ENCODE measurements at regions not wholly inside any gene's neighbourhood (a gene's known extent, or its start where the extent isn't known, plus 50 kb on each side); places are given as distances from the start of the nearest gene placed in this dataset.

DNA sequence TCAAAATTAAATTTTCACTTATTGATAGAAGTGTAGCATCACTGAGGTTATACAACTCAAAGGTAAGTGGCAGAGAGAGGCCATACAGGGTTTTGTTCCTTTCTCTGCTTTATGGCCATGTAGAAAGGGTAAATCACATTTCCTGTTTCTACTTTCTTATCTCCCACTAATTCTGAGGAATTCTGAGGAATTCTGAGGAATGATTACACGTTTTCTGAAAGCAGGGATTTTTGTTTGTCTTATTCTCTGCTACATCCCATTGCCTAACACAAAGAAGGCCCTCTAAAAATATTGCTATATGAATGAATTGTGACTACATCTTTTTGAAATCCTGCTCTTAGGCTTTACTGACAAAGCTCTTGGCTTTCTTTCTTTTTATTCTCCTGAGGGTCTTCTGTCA lies 516.9 kb upstream of the ZNF608 start:
- no peak for DNase-seq

DNA sequence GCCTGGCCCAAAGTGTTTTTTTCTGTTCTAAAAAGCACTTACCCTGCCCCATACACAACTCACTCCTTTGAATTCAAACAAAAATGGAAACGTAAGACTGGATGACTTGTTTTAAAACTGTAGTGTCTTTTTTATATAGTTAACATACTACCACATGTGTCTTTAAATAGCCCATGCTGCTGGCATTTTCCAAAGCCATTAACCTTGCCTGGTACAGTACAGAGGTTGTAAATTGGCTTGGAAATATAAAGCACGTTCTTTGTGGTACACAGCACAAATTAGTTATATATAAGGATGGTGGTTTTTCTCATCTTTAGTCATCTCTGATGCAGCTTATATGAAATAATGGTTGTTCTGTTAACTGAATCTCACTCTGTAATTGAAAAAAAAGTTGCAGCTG lies 519.7 kb upstream of the ZNF608 start:
- no peak for DNase-seq

DNA sequence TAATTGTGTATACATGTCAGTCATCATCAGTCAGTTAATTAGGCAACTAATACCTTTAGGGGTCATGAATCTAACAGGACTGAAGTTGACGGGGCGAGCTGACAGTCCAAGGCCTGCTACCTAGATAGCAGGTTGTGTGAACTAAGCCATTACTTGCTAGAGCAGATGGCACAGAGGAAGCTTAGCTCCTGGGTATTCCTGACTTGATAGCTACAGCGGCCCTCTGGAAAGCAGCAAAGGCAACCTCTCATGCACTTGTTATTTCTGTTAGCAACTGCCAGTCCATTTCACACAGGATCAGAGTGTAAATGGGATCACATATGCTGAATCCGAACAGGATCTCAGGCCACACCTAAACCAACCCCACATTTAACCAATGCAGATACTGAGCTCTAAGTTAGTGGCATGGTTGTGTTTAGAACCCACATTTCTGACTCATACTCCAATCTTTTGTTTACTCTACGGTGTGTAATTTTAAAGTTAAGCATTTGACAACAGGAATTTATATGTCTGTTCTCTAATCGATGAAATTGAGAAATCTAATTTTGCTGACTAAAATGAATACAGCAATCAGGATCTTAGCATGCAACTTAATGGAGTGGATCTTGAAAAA lies 521.3 kb upstream of the ZNF608 start:
- no peak for DNase-seq

DNA sequence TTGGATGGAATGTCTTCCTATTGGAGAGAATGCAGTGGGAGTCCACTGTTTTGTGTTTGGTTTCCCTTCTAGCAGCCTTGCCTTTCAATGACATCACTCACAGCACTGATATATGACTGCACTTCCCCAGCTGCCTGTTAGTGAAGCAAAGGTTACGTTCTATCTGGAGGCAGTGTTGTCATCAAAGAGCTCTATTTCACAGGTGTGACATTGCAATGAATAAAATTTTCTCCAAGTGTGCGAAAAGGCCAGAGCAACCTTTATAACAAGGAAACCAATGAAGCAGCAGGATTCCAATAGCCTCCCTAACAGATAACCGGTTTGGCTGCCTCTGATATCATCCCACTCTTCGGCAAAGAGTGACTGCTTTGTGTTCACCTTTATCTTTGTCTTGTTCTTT lies 523.5 kb upstream of the ZNF608 start:
- DNase-seq = no peak

DNA sequence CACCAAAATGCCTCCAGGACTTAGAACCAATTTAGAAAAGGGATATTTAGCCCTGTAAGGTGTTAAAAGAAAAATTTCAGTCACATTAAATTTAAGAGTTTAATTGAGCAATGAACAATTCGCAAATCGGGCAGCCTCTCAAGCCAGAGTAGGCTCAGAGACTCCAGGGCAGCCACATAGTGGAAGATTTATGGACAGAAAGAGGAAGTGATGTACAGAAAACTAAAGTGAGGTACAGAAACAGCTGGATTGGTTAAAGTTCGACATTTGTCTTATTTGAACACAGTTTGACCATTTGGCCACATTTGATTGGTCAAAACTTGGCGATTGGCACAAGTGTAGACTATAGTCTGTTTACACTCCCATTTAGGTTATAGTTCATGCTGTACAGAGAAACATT lies 525.9 kb upstream of the ZNF608 start:
- no peak for DNase-seq

DNA sequence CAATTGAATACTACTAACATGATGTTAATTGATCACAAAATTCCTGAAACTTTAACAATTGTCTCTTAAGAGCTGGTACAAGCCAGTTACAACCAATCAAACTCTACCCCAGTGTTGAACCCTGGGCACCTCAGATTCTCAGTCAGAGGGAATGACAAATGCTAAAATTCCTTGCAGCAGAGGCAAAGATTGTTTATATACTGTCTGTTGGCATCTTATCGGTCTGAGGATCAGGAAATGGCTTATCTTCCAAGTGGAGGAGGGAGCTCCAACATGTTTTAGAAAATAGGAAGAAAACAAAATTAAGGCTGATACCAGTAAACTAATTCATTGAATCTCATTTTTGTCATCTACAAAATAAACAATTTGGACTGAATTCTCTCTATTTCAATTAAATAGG lies 527.8 kb upstream of the ZNF608 start:
- DNase-seq = no peak

DNA sequence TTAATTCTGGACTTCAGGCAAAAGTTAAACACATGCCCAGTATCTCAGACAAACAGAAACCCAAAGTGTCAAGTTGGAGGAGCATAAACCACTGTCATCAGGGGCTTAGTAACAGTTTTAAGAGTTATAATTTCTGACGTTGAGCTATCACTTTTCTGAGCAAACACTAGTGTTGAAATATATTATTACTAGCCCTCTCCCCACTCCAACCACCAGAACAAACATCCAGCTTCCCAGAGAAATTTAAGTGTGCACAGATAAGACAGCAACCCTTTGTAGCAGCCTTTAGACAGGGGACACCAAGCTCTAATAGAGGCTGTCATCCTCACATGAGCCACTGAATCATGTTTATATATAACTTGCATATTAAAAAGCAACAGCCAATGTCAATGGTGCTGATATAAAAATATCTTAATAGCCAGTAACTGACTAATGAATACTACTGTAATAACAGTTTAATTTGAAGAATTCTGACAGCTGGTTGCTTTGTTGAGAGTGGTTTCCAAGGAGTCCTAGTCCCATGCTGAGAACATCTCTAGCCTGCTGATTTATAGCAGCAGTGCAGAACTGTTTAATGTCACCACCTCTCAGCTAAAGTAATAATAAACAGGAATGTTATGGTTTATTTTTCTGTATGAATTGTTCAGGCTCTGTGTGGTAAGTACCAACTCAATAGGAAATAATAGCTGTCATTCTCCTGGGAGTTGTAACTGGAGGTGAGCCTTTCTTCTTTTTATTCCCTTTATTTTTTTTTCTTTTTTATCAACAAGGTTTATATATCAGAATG lies 528.7 kb upstream of the ZNF608 start:
- DNase-seq = no peak

DNA sequence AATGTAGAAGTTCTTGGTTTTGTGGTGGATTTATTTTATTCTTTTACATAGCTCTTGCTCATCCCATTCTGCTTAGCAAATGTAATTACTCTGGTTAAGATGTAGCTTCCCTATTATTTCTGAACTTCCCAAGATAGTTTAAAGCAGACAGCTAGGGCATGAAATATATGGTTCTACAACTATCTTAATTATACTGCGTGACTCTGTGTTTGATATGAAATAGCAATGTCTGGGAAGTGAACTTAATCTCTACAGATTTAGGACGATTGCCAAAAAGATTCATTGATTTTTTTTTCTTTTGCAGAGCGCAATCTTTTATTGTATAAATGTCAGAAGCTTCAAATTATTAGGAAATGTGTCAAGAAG lies 529.3 kb upstream of the ZNF608 start:
- no peak for DNase-seq

DNA sequence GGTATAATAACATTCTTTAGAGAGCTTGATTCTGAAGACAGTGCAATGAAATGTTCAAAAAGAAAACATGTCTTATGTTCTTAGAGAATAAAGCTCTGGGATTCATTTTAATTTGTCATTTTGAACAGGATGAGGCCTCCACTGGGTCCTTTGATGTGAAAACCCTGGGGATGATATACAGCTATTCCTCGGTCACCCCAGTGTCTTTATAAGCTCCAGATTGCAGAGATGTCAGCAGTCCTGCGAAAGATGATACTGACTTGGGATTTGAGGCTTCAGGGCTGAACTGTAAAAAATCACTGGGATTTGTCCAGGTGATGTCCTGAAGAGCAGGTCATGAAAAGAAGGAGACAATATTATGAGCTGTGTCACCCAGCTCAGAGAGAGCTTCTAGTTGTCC lies 529.7 kb upstream of the ZNF608 start:
- DNase-seq = no peak

DNA sequence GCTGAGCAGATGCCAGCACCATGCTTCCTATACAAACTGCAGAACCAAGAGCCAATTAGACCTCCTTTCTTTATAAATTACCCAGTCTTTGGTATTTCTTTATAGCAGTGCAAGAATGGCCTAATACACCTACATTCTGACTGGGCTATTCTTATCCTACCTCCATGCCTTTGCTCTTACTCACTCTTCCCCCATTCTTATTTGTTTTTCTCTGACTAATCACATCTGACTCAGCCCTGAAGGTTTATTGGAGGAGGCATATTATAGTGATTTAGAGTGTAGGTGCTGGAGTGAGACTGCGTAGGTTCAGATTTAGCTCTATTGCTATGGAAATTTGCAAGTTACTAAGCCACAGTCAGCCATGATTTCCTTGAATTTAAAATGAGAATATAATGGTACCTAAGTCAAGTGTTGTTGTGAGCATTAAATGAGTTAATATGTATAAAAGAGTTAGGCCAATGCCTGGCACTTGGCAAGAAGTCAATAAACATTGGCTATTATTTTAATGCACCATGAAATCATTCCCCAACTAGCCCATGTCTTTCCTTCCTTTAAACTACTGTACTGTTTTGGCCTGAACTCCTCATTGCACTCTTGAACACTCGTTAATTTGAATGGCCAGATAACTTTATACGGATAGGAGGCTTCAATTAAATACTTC lies 531.2 kb upstream of the ZNF608 start:
- no peak for DNase-seq

DNA sequence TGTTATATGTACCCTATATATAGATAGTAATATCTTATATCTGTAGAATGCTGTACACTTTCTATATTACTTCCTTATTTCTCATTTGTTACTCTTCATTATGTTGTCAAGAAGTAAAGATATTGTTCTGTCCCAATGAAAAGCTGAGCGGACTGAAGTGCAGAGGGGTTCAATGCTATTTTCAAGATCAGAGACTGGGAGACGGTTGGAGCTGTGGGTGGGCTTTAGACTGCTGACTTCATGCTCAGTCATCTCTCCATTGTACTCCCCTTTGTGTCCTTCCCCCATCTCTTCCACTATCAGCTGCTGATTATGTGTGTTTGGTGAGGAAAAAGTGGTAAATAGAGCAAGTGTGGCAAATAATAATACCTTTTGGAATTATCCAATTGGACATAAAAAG lies 532.3 kb upstream of the ZNF608 start:
- no peak for DNase-seq

DNA sequence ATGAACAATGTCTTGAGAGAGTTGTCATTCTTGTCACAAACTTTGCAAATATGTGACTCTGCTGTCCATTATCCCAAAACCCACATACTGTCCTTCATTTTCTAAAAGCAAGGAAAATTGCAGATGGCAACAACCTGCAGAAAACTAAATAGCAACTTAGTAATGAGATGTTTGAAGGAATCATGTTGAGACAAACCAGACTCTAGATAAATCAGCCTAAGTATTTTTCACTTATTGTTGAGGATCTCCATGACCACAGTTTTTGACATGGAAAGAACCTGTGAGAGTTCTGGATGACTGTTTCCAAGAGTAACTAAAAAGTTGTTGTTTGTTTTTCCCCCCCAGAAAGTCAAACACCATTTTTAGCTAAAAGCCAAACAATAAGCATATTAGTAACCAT lies 535.2 kb upstream of the ZNF608 start:
- DNase-seq = no peak

DNA sequence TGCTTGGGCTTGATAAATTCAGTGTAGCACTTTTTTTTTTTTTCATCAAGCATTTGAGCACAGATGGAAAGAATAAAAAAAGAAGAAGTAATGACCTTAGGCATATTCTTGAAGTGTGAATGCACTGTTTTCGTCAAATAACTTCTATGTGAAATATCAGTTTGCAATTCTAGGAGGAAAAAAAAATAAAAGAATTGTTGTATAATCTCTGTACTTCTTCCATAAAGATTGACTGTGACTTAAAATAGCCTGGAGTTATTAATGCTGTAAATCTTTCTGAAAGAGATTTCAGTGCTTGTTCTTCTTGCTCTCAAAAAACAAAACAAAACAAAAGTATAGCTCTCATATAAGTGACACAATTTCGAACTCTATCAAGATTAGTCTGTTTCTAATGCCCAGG lies 536.9 kb upstream of the ZNF608 start:
- DNase-seq = no peak

DNA sequence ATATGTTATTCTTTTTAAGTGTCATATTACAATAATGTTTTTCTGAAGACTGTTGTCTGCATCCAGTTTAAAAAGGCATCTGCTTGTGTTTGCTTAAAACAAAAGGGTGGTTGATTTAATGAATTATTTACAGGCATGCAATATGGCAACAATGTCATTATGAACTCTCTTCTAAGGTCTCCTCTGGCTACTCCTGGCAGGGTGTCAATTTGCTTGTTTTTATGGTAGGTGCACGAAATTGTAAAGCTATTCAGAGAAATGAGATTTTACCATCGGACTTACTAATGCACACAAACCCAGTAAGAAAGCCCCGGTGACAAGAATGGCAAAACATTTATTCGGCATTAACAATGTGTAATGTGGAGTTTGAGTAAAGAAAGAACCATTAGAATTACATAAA lies 539.8 kb upstream of the ZNF608 start:
- DNase-seq = no peak

DNA sequence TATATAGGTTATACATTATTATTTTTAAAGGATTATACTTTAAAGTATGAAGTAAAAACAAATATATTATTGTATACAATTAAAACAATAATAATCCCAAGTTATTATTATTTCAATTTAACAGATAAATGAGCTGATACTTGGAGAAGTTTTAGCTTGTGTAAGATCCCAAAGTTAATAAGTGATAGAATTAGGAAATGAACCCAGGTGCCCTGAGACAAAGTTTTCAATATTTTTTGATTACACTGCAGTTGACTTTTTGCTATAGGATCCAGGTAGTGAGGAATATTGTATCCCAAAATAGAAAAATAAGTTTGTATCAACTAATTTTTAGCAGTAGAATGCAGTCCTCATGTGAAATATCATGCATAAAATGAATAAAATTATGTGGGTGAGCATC lies 543.2 kb upstream of the ZNF608 start:
- DNase-seq = no peak

DNA sequence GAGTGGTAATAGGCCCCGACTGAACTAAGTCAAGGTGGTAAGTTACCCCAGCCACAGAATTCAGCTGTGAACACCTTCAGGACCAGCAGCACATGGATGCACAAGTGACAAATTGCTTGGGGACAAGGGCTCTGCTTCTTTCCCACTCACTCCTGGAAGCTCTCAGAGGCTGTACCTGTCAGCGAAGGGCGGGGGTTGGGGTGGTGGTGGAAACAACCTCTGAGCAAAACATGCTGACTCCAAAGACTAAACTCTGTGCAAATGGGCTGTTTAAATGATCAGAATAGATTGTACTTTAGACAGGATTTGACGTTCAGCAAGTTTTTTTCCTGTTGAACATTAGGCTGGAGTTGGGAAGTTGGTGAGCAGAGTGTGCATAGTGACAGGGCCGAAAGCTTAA lies 544.5 kb upstream of the ZNF608 start:
- DNase-seq = no peak

DNA sequence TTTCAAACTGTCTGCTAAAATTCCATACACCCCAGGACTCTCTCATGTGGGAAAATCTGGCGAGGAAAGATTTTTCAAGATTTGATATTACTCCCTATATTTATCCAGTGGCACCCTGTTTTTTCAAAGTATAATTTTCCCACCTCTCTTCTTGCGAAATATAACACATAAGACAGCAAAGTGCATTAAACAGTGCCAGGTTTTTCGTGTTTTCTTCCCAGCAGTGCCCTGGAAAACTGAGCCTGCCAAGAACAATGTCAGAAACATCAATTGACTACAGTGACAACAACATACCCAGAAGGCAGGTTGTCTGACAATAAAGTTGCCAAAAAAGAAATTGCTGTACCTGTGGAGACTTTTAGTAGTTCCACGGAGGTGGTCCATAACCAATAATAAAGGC lies 545.0 kb upstream of the ZNF608 start:
- no peak for DNase-seq

DNA sequence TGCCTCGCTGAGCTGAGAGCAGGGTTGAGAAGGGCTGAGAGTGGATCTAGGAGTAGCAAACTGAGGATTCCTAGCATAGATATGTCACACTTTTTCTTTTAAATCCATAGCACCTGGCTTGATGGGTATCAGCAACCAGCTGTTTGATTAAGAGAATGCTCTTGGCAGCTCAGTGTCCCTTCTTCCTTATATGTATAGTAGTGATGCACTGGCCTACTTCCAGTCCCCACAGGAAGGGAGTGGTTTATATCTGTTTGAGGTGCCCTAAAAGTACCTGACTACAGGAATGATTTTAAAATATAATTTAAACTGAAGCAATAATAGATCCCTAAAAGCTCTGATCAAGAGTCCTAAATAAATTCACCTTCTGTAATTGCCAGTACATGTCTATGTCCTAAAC lies 546.8 kb upstream of the ZNF608 start:
- DNase-seq = no peak

DNA sequence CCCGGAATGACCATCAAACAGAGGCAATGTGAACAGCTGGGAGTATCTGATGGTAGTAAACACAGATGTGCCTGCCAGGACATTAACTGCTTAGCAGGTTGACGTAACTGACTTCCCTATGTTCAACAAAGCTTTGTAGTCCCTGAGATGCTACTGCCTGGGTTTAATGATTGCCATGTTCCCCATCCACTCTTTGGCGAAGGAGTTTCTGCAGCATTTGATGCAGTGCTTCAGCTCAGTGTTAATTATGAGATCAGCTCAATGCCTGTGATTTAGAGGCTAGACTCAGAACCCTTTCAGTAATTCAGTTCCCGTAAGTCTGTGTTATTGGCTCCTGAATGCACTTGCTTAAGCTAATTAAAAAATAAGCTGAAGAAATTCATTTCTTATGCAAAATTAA lies 547.3 kb upstream of the ZNF608 start:
- no peak for DNase-seq

DNA sequence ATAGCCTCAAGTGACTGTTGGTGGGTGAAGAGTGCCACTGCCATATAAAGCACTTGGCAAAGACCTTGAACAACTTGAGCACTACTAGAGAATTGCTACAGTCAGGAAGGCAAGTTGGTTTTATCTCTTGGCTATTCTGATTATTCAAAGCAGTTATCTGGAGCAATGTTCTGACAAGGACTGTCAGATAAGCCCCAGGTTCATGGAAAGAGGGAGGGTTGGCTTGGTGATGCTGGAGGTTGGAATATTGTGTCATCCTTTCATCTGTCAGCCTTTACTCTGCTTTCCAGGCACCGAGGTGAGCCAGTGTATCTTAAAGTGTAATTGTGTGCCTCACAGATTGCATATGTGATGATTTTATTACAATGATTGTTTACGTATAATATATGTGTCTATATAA lies 548.4 kb upstream of the ZNF608 start:
- DNase-seq = no peak

DNA sequence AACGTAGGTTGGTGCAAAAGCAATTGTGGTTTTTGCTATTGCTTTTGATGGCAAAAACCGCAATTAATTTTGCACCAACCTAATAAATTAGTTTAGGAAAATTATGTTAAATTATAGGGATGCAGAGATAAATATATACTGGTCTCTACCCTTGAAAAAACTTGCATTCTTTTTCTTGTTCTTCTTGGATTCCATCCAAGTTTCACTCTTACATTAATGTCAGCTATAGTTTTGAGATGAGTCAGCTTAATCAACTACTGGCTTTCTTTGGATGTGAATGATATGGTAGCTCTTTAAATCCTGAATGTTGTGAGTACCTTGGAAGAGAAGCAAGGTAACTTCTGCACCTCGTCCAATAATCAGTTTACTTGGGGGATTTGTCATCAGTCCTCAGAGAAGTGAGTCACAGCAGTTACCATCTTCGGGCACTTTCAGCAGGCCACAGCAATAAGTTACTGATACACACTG lies 549.0 kb upstream of the ZNF608 start:
- DNase-seq = no peak

DNA sequence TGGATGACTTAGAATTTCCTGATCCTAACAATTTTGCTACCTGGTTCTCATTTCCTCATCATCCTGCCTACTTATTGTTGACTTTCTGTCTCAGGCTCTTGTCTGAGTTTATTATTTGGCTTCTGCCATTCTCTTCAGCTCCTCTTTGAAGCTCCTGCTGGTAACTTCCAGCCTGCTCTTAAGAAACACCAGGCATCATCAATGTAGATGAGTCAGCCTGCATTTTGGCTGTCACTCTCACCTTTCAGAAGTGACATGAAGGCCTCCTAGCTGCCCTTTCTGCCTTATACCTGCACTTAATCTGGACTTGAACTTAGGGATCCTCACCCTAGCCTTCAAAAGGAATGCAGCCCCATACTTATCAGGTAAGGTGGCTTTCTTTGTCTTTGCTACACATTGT lies 551.8 kb upstream of the ZNF608 start:
- no peak for DNase-seq

DNA sequence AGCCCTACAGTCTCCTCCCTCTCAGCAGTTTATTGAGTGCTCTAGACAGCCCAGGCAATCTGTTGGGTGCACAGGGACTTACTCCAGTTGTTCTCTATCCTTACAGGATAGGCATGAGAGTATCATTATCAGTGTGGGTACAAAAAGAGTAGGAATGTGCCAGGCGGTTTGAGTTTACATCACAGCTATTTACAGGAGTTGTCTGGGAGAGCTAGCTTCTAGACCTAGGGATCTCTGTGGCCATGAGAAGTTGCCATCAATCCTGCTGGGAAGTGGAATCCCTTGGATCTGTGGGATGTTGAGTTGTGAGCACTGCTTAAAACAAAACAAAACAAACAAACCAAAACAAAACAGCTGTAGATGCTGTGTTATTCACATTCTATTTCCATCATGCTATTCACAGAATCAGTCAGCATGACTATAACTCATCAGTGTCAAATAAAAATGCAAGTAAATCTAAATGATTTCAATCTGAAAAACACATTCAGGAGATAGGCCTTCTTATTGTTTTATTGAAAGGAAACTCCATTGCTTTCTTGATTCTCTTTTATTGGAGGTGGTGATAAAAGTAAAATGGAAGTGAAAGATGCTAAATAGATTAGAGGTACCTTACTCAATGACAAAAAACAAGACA lies 552.4 kb upstream of the ZNF608 start:
- no peak for DNase-seq

DNA sequence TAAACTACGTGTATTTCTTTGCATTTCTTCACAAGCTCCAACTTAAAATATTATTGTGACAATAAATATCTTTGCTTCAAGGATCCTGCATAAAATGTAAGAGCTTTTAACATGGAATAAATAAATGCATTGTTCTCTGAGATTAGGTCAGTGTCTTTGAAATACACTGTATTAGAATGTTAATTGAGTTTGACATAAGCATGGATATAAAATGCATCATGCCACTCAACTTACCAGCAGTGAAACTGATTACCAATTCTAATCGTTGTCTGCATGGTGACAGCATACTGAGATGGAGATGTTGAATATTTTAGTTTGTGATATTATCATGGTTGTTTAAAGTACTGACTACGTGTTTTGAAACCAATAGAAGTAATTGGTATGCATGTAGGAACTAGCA lies 555.3 kb upstream of the ZNF608 start:
- no peak for DNase-seq
